GM13977 (cell line): ENCODE measurements at regions not wholly inside any gene's neighbourhood (a gene's known extent, or its start where the extent isn't known, plus 50 kb on each side); places are given as distances from the start of the nearest gene placed in this dataset.

ENCODE experiments used
- DNase-seq: peaks from one replicate; pipeline ENCODE4 v3.0.0; 2012; ENCODE audit warnings: low spot score
- CTCF ChIP-seq: IDR thresholded peaks from 2 replicates; pipeline ENCODE4 v1.5.1; 2012; ENCODE audit warnings: mild to moderate bottlenecking, control low read depth; ENCODE audit not compliant: insufficient read depth; ENCODE audit errors: extremely low read depth, missing control alignments
- in situ Hi-C: fragments of 300-500 bp; cut with MboI; formaldehyde crosslinking; loops from one replicate; pipeline ENCODE4 v1.12.0; 2022; ENCODE audit warnings: low sequenced_read_pairs, low pct_unique_long_range_greater_than_20kb, mixed read lengths, inconsistent platforms; ENCODE audit not compliant: unreplicated experiment

DNA sequence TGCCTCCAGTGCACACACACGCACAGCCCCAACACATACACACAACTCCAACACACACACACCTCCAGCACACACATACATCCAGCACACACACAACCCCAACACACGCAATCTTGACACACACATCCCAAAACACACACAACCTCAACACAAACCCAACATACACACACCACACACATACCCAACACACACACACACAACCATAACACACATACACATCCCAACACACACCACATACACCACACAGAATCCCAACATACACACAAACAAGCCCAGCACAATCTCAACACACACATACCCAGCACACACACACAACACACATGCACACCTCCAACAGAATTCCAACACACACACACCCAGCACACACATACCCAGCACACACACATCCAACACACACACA, 301.1 kb downstream of the ABCC12 start:
- TF ChIP-seq CTCF, result no peak
- DNase-seq, result no peak
- in situ Hi-C loops, result loop anchor here (25.0 kb wide), 1 partner anchor 208 kb away; no protein-coding TSS in a partner anchor

GRCh38 chr16:47852991-47853390, 302.8 kb downstream of the ABCC12 start:
- in situ Hi-C loops, result loop anchor here (25.0 kb wide), 1 partner anchor 209 kb away; no protein-coding TSS in a partner anchor
- no peak for DNase-seq
- TF ChIP-seq CTCF, result no peak

- TF ChIP-seq CTCF, result no peak
- DNase-seq, result no peak
- in situ Hi-C loops, result loop anchor here (25.0 kb wide), 1 partner anchor 211 kb away; no protein-coding TSS in a partner anchor
Observed at GRCh38 chr16:47851146-47851545, 304.6 kb downstream of the ABCC12 start.

GRCh38 chr16:47849736-47850135, 306.1 kb downstream of the ABCC12 start:
- no peak for TF ChIP-seq CTCF
- DNase-seq, result no peak
- in situ Hi-C loops, result loop anchor here (25.0 kb wide), 1 partner anchor 213 kb away; no protein-coding TSS in a partner anchor

- DNase-seq, result no peak
- TF ChIP-seq CTCF, result no peak
- in situ Hi-C loops, result no loop called here
Observed at GRCh38 chr16:47848421-47849109, 307.2 kb downstream of the ABCC12 start.

DNA sequence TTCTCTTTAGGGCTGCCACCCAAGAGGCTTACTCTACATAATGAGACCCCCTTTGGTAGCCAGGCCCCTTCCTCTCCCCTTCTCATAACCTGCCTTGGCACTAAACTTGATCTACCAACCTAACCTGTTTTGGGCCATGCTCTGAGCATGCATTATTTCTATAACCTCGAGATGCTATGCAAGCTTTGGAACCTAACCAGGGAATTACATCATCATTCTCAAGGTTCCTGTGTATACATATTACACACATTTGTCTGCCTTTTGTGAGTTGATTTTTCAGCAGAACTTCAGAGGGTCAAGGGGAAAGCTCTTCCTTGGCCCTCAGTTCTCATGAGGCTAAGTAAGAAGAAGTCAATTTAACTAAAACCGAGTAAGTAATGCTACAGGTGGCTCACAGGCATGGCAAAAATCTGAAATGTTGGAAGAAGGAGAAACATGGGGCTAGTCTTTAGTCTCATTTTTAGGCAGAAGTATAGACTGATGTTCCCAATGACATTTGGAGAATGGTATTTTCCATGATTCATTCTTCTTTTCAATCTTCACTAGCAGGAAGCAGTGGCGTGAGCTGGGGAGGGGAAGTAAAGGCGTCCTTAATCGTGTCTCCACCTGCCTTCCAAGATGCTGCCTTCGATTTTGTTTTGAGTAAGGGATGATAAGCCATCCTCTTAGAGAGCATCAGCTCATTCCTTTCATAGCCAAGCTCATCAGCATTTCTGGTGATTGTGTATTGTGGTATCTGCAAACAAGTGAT, 308.4 kb downstream of the ABCC12 start:
- no peak for TF ChIP-seq CTCF
- in situ Hi-C loops, result no loop called here
- no peak for DNase-seq
